Bone marrow (tissue), 2 donors: ENCODE measurements at regions not wholly inside any gene's neighbourhood (a gene's known extent, or its start where the extent isn't known, plus 50 kb on each side); places are given as distances from the start of the nearest gene placed in this dataset.

Source experiments
- DNase-seq, 2 donors: peaks; one replicate each; lab custom pipeline; 2025; lab: John Stamatoyannopoulos, UW

- DNase-seq = no peak
These were observed 109.1 kb upstream of the TNS3 start for GRCh38 chr7:47690902-47691558.

DNA sequence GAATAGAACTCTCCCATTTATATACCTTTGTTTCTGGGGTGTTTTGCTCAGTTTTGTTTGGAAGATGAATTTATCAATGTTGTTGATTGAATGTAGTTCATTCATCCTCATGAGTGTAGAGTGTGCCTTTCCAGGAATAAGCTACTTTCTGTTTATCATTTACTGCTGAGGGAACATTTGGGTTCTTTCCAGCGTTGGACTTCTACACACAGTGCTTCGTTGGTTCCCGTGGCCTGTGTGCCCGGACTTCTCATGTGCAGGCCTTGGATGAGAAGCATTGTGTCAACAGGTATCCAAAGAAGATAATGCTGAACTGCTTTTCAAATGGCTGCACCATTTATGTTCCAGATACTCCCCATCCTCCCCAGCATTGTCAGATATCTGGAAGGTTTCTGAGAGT, 107.6 kb upstream of the TNS3 start:
- DNase-seq = no peak

GRCh38 chr7:47688311-47689100, 106.6 kb upstream of the TNS3 start:
- no peak for DNase-seq

DNA sequence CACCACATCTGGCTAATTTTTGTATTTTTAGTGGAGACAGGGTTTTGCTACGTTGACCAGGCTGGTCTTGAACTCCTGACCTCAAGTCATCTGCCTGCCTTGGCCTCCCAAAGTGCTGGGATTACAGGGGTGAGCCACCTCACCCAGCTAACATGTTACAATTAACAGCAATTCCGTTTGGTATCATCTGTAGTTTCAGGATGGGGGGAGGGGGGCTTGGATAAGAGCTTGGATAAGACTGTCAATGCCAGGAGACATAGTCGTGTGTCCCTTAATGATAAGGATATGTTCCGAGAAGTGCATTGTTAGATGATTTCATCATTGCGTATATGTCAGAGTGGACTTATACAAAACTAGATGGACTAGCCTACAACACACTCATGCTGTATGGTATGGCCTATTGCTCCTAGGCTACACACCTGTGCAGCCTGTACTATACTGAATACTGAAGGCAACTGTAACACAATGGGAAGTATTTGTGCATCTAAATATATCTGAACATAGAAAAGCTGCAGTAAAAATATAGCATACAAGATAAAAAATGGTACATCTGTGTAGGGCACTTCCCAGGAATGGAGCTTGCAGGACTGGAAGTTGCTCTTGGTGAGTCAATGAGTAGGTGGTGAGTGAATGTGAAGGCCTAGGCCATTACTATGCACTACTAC, 103.9 kb upstream of the TNS3 start:
- no peak for DNase-seq

- DNase-seq = no peak
These were observed 103.2 kb upstream of the TNS3 start for GRCh38 chr7:47685151-47685550.

GRCh38 chr7:47684728-47685127, 102.8 kb upstream of the TNS3 start:
- DNase-seq = no peak

- no peak for DNase-seq
These were observed 101.6 kb upstream of the TNS3 start for GRCh38 chr7:47683485-47683898.

- no peak for DNase-seq
These were observed 101.0 kb upstream of the TNS3 start for GRCh38 chr7:47682874-47683273.

- DNase-seq = no peak
These were observed 99.4 kb upstream of the TNS3 start for GRCh38 chr7:47681249-47681810.

DNA sequence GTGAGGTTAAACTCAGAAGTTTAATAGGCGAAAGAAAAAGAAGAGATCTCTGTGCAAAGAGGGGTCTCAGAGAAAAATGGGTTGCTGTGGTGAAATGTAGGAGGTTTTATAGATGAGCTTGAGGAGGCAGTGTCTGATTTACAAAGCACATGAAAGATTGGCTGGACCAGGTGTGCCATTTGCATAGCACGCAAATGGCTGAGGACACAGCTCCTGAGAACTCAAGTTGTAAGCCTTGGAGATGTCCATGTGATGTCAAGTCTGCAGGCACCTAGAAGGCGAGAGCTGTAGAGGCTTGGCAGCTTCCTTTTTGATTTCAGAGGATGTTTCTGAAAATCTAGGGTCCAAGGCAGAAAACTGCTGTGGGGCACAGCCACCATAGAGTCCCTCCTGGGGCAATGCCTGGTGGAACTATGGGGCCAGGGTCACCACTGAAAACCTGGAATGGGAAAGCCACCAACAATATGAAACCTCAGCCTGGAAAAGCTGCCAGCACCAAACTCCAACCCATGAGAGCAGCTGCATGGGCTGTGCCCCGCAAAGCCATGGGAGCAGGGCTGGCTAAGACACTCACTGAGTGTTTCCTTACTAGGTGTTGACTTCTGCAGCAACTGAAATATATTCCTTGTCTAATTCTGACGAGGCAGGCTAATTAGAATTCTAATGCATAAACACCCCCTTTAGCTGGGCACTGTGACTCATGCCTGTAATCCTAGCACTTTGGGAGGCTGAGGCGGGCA, 96.9 kb upstream of the TNS3 start:
- DNase-seq = no peak

DNA sequence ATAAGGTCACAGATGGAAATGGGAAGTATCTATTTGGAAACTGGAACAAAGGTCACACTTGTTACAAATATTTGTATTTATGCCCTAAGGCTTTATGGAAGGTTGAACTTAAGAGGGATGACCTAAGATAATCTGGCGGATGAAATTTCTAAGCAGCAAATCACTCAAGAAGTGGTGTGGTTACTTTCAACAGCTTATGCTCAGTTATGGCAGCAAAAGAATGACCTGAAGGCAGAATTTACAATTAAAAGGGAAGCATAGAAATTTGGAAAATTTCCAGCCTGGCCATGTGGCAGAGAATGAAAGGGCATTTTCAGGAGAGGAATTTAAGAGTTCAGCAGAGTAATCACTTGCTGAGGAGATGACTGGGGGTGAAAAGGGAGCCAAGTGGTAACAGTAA, 95.8 kb upstream of the TNS3 start:
- DNase-seq = no peak

GRCh38 chr7:47677093-47677492, 95.2 kb upstream of the TNS3 start:
- no peak for DNase-seq

GRCh38 chr7:47672977-47673381, 91.1 kb upstream of the TNS3 start:
- no peak for DNase-seq

DNA sequence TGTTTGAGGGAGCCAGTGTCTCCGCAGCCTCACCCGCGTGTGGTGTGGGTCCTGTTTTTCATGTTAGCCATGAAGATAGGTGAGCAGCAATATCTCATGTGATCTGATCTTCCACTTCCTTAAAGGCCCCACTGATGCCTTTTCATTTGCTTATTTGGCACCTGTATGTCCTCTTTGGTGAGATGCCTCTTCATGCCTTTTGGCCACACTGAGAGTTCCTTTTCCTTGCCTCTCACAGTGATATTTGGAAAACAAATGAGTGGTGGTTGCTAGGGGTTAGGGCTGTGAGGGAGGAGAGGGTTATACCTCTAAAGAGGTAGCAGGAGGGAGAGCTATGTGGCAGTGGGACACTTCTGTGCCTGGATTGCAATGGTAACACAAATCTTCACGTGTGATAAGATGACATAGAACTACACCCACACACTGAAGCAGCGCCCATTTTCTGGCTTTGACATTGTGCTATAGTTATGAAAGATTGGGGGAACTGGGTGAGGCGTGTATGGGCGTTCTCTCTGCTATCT, 90.4 kb upstream of the TNS3 start:
- DNase-seq = no peak

DNA sequence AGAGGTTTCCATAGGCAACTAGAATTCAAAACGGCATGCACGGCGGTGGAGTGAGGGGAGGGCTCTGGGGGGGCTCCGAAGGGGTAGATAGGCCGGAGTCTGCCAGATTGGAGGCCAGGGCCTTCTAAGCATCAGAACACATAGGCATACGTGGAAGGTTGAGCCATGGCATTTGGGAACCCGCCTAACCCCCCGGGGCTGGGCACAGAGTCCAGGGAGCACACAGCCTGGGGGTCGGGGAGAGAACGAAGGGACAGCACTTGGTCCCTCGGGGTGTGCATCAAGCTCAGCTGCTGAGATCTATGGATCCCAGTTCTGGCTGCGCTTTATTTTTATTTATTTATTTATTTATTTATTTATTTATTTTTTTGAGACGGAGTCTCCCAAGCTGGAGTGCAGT, 89.4 kb upstream of the TNS3 start:
- no peak for DNase-seq

- peak in 1 of 2 donors; percentile 23 for DNase-seq
These were observed 88.8 kb upstream of the TNS3 start for GRCh38 chr7:47670729-47671128.

DNA sequence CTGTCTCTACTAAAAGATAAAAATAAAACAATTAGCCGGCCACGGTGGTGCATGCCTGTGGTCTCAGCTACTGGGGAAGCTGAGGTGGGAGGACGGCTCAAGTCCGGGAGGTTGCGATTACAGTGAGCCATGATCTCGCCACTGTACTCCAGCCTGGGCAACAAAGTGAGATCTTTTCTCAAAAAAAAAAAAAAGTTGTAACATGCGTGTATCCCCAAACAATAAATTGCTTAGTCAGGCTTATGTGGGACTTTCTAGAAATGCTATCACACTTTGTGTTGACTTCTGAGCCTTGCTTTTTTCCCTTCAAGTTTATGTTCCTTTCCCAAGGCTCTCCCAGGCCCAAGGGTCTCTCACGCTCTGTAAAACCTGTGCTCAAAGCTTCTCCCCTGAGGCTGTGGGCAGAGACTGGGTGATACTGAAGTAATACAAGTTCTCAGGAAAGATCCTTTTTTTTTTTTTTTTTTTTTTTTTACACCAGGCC, 88.0 kb upstream of the TNS3 start:
- no peak for DNase-seq

GRCh38 chr7:47669178-47669891, 87.4 kb upstream of the TNS3 start:
- peak; percentile 46 to 93 for DNase-seq

DNA sequence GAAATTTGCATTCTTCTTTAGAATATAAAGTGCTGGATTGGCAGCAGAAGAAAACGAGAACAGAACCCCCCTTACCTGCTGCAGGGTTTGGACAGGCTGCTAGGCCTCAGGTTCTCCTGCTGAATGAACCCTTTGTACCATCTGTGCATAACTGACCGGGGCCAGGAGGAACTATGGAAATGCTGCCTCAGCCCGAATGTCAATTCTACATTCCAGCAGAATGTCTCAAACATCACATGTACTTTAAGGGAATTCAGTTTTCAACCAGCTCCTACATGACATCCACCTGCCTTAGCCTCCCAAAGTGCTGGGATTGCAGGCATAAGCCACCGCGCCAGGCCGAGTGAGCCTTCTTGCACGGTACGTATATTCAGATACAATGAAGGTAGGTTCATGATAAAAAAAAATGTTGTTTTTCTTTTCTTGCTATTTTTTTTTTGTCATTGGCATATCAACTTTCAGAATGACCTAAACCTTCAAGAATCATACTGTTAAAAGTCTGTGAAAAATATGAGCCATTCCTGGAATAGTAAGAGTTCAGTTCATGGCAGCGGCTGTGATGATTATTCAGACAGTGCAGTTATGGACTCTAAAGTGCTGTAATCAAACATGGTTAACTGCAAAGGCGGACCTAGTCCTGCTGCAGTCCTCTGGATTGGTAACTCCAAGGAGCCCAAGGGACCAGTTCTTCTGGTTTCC, 84.4 kb upstream of the TNS3 start:
- no peak for DNase-seq

- no peak for DNase-seq
These were observed 82.8 kb upstream of the TNS3 start for GRCh38 chr7:47664650-47665195.
